ENCODE measurements at regions not wholly inside any gene's neighbourhood (a gene's known extent, or its start where the extent isn't known, plus 50 kb on each side); places are given as distances from the start of the nearest gene placed in this dataset.

GRCh38 chr1:64417803-64418202 lies 52.1 kb upstream of the CACHD1 start:
- WGBS (ENCODE audit: missing lambda C conversion rate), result 65% methylated on average over 3 of the region's 3 CpGs
- ChIA-PET CTCF (interaction anchor here (0.6 kb wide), 1 partner anchor 129 kb away, joined by 3 read pairs; no protein-coding TSS in a partner anchor), POLR2A (no interaction called here)
- Histone ChIP-seq H3K4me1 (no peaks in the 10 kb centered on the region), H3K9me3 (no peaks in the 10 kb centered on the region), H3K4me2 (no peak overlapping the region), H3K27ac (no peak overlapping the region), H3K4me3 (no peak overlapping the region)
- DNase-seq (ENCODE audit: low read depth in 1 of 2, low spot score in 1 of 2), result no peak
- no peak for FAIRE-seq
- no peak for TF ChIP-seq RAD21 (conservative IDR thresholded peaks at IDR 0.05 in 1 of 2, IDR thresholded peaks at IDR 0.05 in 1 of 2)
- no peak for TF ChIP-seq RARB (CRISPR knock-in tag; IDR thresholded peaks at IDR 0.05)
- no peak for TF ChIP-seq POLR2AphosphoS2 (conservative IDR thresholded peaks at IDR 0.05; ENCODE audit: low read length)
- TF ChIP-seq ZFP36 (IDR thresholded peaks at IDR 0.05; ENCODE audit: borderline replicate concordance, partially characterized antibody), result no peak
- no peak for TF ChIP-seq HOXB13 (CRISPR knock-in tag; IDR thresholded peaks at IDR 0.05; ENCODE audit: low read depth)
- TF ChIP-seq HOXB5 (CRISPR knock-in tag; IDR thresholded peaks at IDR 0.05), result no peak
- TF ChIP-seq BHLHE40 (IDR thresholded peaks at IDR 0.05; ENCODE audit: low read depth, low read length), result no peak
- ATAC-seq, result no peak

Small RNA genes lying in the stretch of these regions (small RNA-seq; reads per million reads assigned to genes)
- 0 reads per million in 6 experiments for gene RNU7-62P
